ENCODE measurements at regions not wholly inside any gene's neighbourhood (a gene's known extent, or its start where the extent isn't known, plus 50 kb on each side); places are given as distances from the start of the nearest gene placed in this dataset.

GRCh38 chr2:209091056-209091455 is 332.8 kb upstream of the MAP2 start:
- no TSS peak for BruUV-seq (replicated peaks)
- no peak overlapping the region for H3K27ac ChIP-seq (ENCODE audit: low read depth, low read length, poor library complexity, severe bottlenecking)
- ChIA-PET CTCF (no interaction called here), POLR2A (ENCODE audit: low non-redundant PET) (no interaction called here)
- DNase-seq (ENCODE audit: low spot score) = no peak
- intact Hi-C loops (cut with micrococcal nuclease; ENCODE audit: unreplicated experiment) = no loop called here
- no peaks in the 10 kb centered on the region for H3K9me3 ChIP-seq (ENCODE audit: low read depth, low read length, poor library complexity, severe bottlenecking)
- H3K27me3 ChIP-seq (replicated peaks; ENCODE audit: insufficient read depth, low read depth, low read length, poor library complexity) = peaks cover 9% of the 10 kb centered on the region
- no peak overlapping the region for H3K4me3 ChIP-seq (ENCODE audit: low read depth, low read length, poor library complexity, severe bottlenecking)
- H3K36me3 ChIP-seq (ENCODE audit: insufficient read depth, low read length, poor library complexity, severe bottlenecking) = no peaks in the 10 kb centered on the region
- H3K4me1 ChIP-seq (ENCODE audit: insufficient read depth, low read length, poor library complexity, severe bottlenecking) = no peaks in the 10 kb centered on the region
- TF ChIP-seq CTCF (conservative IDR thresholded peaks at IDR 0.05; ENCODE audit: low read depth, low read length) = no peak
- TF ChIP-seq EZH2 (IDR thresholded peaks at IDR 0.05; ENCODE audit: borderline replicate concordance, low read depth, low read length, poor library complexity, severe bottlenecking) = no peak

- TF ChIP-seq EZH2 (IDR thresholded peaks at IDR 0.05; ENCODE audit: borderline replicate concordance, low read depth, low read length, poor library complexity, severe bottlenecking) = no peak
- no peak for TF ChIP-seq CTCF (conservative IDR thresholded peaks at IDR 0.05; ENCODE audit: low read depth, low read length)
- POLR2A ChIA-PET (ENCODE audit: low non-redundant PET) = no interaction called here
- intact Hi-C loops (cut with micrococcal nuclease; ENCODE audit: unreplicated experiment) = no loop called here
- Histone ChIP-seq H3K27me3 (replicated peaks; ENCODE audit: insufficient read depth, low read depth, low read length, poor library complexity) (peaks cover 9% of the 10 kb centered on the region), H3K36me3 (ENCODE audit: insufficient read depth, low read length, poor library complexity, severe bottlenecking) (no peaks in the 10 kb centered on the region), H3K4me3 (ENCODE audit: low read depth, low read length, poor library complexity, severe bottlenecking) (no peak overlapping the region), H3K4me1 (ENCODE audit: insufficient read depth, low read length, poor library complexity, severe bottlenecking) (no peaks in the 10 kb centered on the region), H3K27ac (ENCODE audit: low read depth, low read length, poor library complexity, severe bottlenecking) (no peak overlapping the region), H3K9me3 (ENCODE audit: low read depth, low read length, poor library complexity, severe bottlenecking) (no peaks in the 10 kb centered on the region)
- CTCF ChIA-PET = no interaction called here
- BruUV-seq (replicated peaks) = no TSS peak
- DNase-seq (ENCODE audit: low spot score) = no peak
Measured at GRCh38 chr2:209094221-209094620, 329.6 kb upstream of the MAP2 start.

GRCh38 chr2:209095432-209095831 is 328.4 kb upstream of the MAP2 start:
- H3K27me3 ChIP-seq (replicated peaks; ENCODE audit: insufficient read depth, low read depth, low read length, poor library complexity) = peaks cover 9% of the 10 kb centered on the region
- POLR2A ChIA-PET (ENCODE audit: low non-redundant PET) = interaction anchor here (0.7 kb wide), 1 partner anchor 1437 kb away, joined by 3 read pairs; no protein-coding TSS in a partner anchor
- intact Hi-C loops (cut with micrococcal nuclease; ENCODE audit: unreplicated experiment) = no loop called here
- H3K36me3 ChIP-seq (ENCODE audit: insufficient read depth, low read length, poor library complexity, severe bottlenecking) = no peaks in the 10 kb centered on the region
- no peak for DNase-seq (ENCODE audit: low spot score)
- CTCF ChIA-PET = no interaction called here
- BruUV-seq (replicated peaks) = no TSS peak
- H3K4me1 ChIP-seq (ENCODE audit: insufficient read depth, low read length, poor library complexity, severe bottlenecking) = no peaks in the 10 kb centered on the region
- H3K4me3 ChIP-seq (ENCODE audit: low read depth, low read length, poor library complexity, severe bottlenecking) = no peak overlapping the region
- no peak overlapping the region for H3K27ac ChIP-seq (ENCODE audit: low read depth, low read length, poor library complexity, severe bottlenecking)
- TF ChIP-seq EZH2 (IDR thresholded peaks at IDR 0.05; ENCODE audit: borderline replicate concordance, low read depth, low read length, poor library complexity, severe bottlenecking) = no peak
- TF ChIP-seq CTCF (conservative IDR thresholded peaks at IDR 0.05; ENCODE audit: low read depth, low read length) = no peak
- H3K9me3 ChIP-seq (ENCODE audit: low read depth, low read length, poor library complexity, severe bottlenecking) = no peaks in the 10 kb centered on the region

Measured in A673 (cell line).